AG04450 (cell line): ENCODE measurements at regions not wholly inside any gene's neighbourhood (a gene's known extent, or its start where the extent isn't known, plus 50 kb on each side); places are given as distances from the start of the nearest gene placed in this dataset.

Experiments
- CTCF ChIA-PET: fragments of 300-600, 350-600 bp; formaldehyde crosslinking; extraction: SDS; loops from one replicate; lab custom pipeline; 2022; ENCODE audit warnings: antibody characterized with exemption, inconsistent platforms; lab: Charles Lee
- POLR2A ChIA-PET: fragments of 350-600 bp; formaldehyde crosslinking; extraction: SDS; loops from one replicate; lab custom pipeline; 2021; ENCODE audit warnings: antibody characterized with exemption, inconsistent platforms; lab: Yijun Ruan, JAX
- DNase-seq: peaks from one replicate; pipeline ENCODE4 v3.0.0-alpha.2; 2011; ENCODE audit warnings: low read depth, low spot score
- H3K27ac ChIP-seq: one replicate; pipeline ENCODE4 v1.5.1; 2012; ENCODE audit warnings: low read depth, low read length, control low read depth
- H3K27me3 ChIP-seq: one replicate; pipeline ENCODE4 v1.6.0; 2012; ENCODE audit warnings: low read length; ENCODE audit not compliant: control insufficient read depth, insufficient read depth
- H3K4me3 ChIP-seq: 2 replicates; pipeline ENCODE4 v1.5.1; 2011; ENCODE audit warnings: mild to moderate bottlenecking, low read depth, low read length, control low read depth
- H3K9me3 ChIP-seq: 2 replicates; pipeline ENCODE4 v1.5.1; 2012; ENCODE audit warnings: low read length; ENCODE audit not compliant: control insufficient read depth, insufficient read depth
- TF ChIP-seq, protein P1 (sequence below): IDR thresholded peaks from 2 replicates; pipeline ENCODE4 v1.5.1; 2011; ENCODE audit warnings: low read depth, low read length, control low read depth, inconsistent platforms

DNA sequence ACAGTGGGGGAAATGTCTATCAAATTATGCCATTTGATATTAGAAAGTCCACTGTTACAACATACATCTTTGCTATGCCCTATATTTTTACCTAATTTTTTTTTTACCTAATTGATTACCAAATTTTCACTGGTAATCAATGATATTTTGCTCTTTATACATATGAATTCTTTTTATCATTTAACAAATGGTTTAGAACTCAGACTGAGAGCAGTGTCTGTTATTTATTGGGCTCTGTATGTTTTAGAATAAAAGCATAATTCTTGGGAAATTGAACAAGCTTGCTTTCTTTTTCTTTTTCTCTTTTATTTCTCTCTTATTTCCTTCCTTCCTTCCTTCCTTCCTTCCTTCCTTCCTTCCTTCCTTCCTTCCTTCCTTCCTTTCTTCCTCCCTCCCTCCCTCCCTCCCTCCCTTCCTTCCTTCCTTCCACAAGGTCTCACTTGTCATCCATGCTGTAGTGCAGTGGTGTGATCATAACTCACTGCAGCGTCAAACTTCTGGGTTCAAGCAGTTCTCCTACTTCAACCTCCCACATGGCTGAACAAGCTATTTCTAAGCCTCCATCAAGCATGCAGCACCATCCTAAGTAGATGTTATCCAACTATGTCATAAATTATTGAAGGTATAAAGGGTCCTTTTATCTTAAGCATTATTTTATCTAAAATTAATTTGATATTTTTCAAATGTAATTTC, 911.7 kb upstream of the CITED2 start:
- no peak for DNase-seq
- TF ChIP-seq, protein P1, sequence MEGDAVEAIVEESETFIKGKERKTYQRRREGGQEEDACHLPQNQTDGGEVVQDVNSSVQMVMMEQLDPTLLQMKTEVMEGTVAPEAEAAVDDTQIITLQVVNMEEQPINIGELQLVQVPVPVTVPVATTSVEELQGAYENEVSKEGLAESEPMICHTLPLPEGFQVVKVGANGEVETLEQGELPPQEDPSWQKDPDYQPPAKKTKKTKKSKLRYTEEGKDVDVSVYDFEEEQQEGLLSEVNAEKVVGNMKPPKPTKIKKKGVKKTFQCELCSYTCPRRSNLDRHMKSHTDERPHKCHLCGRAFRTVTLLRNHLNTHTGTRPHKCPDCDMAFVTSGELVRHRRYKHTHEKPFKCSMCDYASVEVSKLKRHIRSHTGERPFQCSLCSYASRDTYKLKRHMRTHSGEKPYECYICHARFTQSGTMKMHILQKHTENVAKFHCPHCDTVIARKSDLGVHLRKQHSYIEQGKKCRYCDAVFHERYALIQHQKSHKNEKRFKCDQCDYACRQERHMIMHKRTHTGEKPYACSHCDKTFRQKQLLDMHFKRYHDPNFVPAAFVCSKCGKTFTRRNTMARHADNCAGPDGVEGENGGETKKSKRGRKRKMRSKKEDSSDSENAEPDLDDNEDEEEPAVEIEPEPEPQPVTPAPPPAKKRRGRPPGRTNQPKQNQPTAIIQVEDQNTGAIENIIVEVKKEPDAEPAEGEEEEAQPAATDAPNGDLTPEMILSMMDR, result no peak
- Histone ChIP-seq H3K27ac (no peak overlapping the region), H3K27me3 (no peaks in the 10 kb centered on the region), H3K9me3 (no peaks in the 10 kb centered on the region), H3K4me3 (no peak overlapping the region)
- ChIA-PET CTCF (no interaction called here), POLR2A (no interaction called here)

DNA sequence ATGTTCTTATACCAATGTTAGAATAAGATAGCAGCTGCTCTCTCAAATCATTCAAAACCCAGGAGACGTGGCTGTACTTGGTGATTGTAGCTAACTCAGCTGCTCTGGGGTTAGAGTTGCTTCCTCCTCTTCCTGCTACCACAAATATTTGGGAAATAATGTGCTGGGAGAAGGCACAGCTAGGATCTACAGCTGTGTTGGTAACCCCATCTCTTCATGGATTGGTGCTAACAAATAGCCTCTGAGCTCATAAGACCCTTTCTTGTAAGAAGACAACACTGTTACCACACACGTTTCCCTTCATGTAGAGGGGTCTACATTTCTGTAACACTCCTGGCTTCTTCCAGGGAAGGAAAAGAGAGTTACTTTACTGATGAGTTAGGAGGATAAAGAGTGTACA, 911.0 kb upstream of the CITED2 start:
- TF ChIP-seq, protein P1, result no peak
- POLR2A ChIA-PET, result no interaction called here
- CTCF ChIA-PET, result no interaction called here
- Histone ChIP-seq H3K27me3 (no peaks in the 10 kb centered on the region), H3K9me3 (no peaks in the 10 kb centered on the region), H3K4me3 (no peak overlapping the region), H3K27ac (no peak overlapping the region)
- DNase-seq, result no peak

DNA sequence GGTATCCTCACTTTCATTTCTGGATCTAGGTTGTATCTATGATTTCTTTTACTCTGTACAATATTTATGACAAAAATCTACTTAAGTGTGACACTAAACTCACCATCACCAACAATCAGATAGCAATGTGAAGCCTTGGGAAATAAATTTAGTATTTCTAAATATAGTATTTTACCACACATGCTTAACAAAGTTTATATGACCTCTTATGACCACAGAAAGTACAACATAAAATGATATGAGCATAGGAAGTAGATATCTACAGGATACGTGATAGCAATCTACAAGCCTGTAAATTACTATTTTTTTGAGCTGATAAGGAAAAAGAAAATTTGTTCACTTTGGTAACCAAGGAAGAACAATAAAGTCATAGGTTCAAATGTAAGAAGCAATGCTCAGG, 910.4 kb upstream of the CITED2 start:
- no peaks in the 10 kb centered on the region for H3K27me3 ChIP-seq
- CTCF ChIA-PET, result no interaction called here
- POLR2A ChIA-PET, result no interaction called here
- H3K4me3 ChIP-seq, result no peak overlapping the region
- no peaks in the 10 kb centered on the region for H3K9me3 ChIP-seq
- no peak for DNase-seq
- TF ChIP-seq, protein P1, result no peak
- H3K27ac ChIP-seq, result no peak overlapping the region

DNA sequence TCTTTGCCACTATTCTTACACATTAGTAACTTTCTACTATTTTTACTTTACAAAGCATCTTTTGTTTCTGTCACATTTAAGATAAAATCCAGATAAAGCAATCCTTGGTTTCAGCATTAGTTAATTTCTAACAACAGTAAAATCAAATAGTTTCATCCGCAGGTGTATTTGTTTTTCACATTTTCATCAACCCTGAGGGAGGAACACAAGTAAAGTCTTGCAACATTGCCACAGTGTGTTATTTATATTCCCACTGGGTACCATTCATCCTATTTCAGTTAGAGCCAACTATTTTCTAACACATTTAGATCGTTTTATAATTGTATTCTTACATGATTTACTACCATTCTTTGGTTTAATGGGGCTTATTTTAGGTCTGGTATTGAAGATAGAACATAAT, 908.7 kb upstream of the CITED2 start:
- POLR2A ChIA-PET, result no interaction called here
- H3K4me3 ChIP-seq, result no peak overlapping the region
- CTCF ChIA-PET, result no interaction called here
- no peak overlapping the region for H3K27ac ChIP-seq
- DNase-seq, result no peak
- H3K27me3 ChIP-seq, result no peaks in the 10 kb centered on the region
- TF ChIP-seq, protein P1, result no peak
- H3K9me3 ChIP-seq, result no peaks in the 10 kb centered on the region

DNA sequence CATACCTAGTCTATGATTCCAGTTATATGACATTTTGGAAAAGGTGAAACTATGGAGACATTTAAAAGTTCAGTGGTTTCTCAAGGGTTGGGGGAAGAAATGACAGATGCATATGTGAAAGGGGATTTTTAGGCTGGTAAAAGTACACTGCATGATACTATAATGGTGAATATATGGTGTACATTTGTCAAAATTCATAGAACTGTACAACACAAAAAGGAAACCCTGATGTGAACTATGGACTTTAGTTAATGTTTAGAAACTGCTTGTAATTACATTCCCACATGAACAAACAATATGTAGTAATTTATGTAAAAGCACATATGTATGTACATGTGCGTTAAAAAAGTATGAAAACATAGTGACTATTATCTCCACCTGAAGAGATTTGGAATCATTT, 907.3 kb upstream of the CITED2 start:
- H3K27me3 ChIP-seq, result no peaks in the 10 kb centered on the region
- H3K4me3 ChIP-seq, result no peak overlapping the region
- DNase-seq, result no peak
- CTCF ChIA-PET, result no interaction called here
- TF ChIP-seq, protein P1, result no peak
- POLR2A ChIA-PET, result interaction anchor here (0.7 kb wide), 2 partner anchors 18 to 160 kb away, joined by 4 to 8 read pairs; no protein-coding TSS in a partner anchor
- H3K27ac ChIP-seq, result no peak overlapping the region
- no peaks in the 10 kb centered on the region for H3K9me3 ChIP-seq
